Hematopoietic multipotent progenitor cell treated with erythropoietin and hydrocortisone succinate and interleukin-3 and kit ligand, for 8 days (in vitro differentiated cells): ENCODE measurements at regions not wholly inside any gene's neighbourhood (a gene's known extent, or its start where the extent isn't known, plus 50 kb on each side); places are given as distances from the start of the nearest gene placed in this dataset.

Experiments
- DNase-seq: peaks from one replicate; pipeline ENCODE4 v3.0.0-alpha.2; 2015

GRCh38 chr2:234304950-234305349, 191.9 kb downstream of the ARL4C start:
- DNase-seq: no peak

- DNase-seq: no peak
Measured at GRCh38 chr2:234302664-234302991, 194.3 kb downstream of the ARL4C start.

- no peak for DNase-seq
Measured at GRCh38 chr2:234300932-234301823, 195.7 kb downstream of the ARL4C start.

- no peak for DNase-seq
Measured at GRCh38 chr2:234300391-234300925, 196.4 kb downstream of the ARL4C start.

- DNase-seq: no peak
Measured at GRCh38 chr2:234298918-234299317, 198.0 kb downstream of the ARL4C start.

- DNase-seq: no peak
Measured at GRCh38 chr2:234296991-234297390, 199.9 kb downstream of the ARL4C start.

GRCh38 chr2:234293973-234294372, 202.9 kb downstream of the ARL4C start:
- no peak for DNase-seq

- DNase-seq: no peak
Measured at GRCh38 chr2:234292962-234293243, 204.0 kb downstream of the ARL4C start.

GRCh38 chr2:234292205-234292961, 204.5 kb downstream of the ARL4C start:
- no peak for DNase-seq

- DNase-seq: no peak
Measured at GRCh38 chr2:234291765-234292204, 205.1 kb downstream of the ARL4C start.

GRCh38 chr2:234290671-234291070, 206.2 kb downstream of the ARL4C start:
- no peak for DNase-seq

- no peak for DNase-seq
Measured at GRCh38 chr2:234289834-234290590, 206.9 kb downstream of the ARL4C start.

- DNase-seq: peak; percentile 50
Measured at GRCh38 chr2:234288974-234289455, 207.9 kb downstream of the ARL4C start.

GRCh38 chr2:234287650-234288049, 209.2 kb downstream of the ARL4C start:
- no peak for DNase-seq

GRCh38 chr2:234286956-234287355, 209.9 kb downstream of the ARL4C start:
- DNase-seq: no peak

- DNase-seq: no peak
Measured at GRCh38 chr2:234286118-234286598, 210.7 kb downstream of the ARL4C start.

- DNase-seq: no peak
Measured at GRCh38 chr2:234285541-234285940, 211.3 kb downstream of the ARL4C start.

- DNase-seq: no peak
Measured at GRCh38 chr2:234279637-234280036, 217.2 kb downstream of the ARL4C start.

- no peak for DNase-seq
Measured at GRCh38 chr2:234278556-234279255, 218.2 kb downstream of the ARL4C start.

GRCh38 chr2:234275515-234275914, 221.4 kb downstream of the ARL4C start:
- DNase-seq: no peak

- DNase-seq: no peak
Measured at GRCh38 chr2:234273887-234274584, 222.8 kb downstream of the ARL4C start.
